PC-9 (cell line): ENCODE measurements at regions not wholly inside any gene's neighbourhood (a gene's known extent, or its start where the extent isn't known, plus 50 kb on each side); places are given as distances from the start of the nearest gene placed in this dataset.
"Not testable (repeated sequence)": the region's sequence is repeated elsewhere in the genome, so short reads cannot be mapped to it uniquely, and the experiment has no call there.

ENCODE experiments used
- BruUV-seq: library from RNA; stranded (reverse); fragments of 400-500 nt; replicated peaks from 2 replicates; lab custom pipeline; 2021; lab: Mats Ljungman, UMichigan
- CTCF ChIA-PET: fragments of 300-600 bp; sonication (Branson Sonifier 250); formaldehyde crosslinking; loops from one replicate; lab custom pipeline; 2022; ENCODE audit warnings: antibody characterized with exemption; lab: Charles Lee
- POLR2A ChIA-PET: fragments of 300-600 bp; sonication (Branson Sonifier 250); formaldehyde crosslinking; loops from one replicate; lab custom pipeline; 2022; ENCODE audit warnings: antibody characterized with exemption; ENCODE audit not compliant: unreplicated experiment; lab: Charles Lee
- DNase-seq, 2 experiments: peaks; one replicate each; pipeline versions ENCODE4 v3.0.0 to v3.0.0-alpha.2; 2015 to 2022; ENCODE audit warnings: mixed read lengths in 1 of 2
- H2AFZ ChIP-seq: fragments of 200-600 bp; sonication (generic); 2 replicates; pipeline ENCODE4 v1.8.1; 2017; ENCODE audit warnings: antibody characterized with exemption
- H3F3A ChIP-seq: fragments of 200-600 bp; sonication (generic); 2 replicates; pipeline ENCODE4 v1.8.1; 2017; ENCODE audit warnings: antibody characterized with exemption, mild to moderate bottlenecking, low read depth; ENCODE audit not compliant: insufficient read depth
- H3K27ac ChIP-seq: fragments of 200-600 bp; sonication (generic); 2 replicates; pipeline ENCODE4 v1.6.1; 2016; ENCODE audit warnings: mixed run types
- H3K27me3 ChIP-seq: fragments of 200-600 bp; sonication (generic); 2 replicates; pipeline ENCODE4 v1.6.1; 2016; ENCODE audit warnings: low read depth, mixed run types; ENCODE audit not compliant: insufficient read depth
- H3K36me3 ChIP-seq: fragments of 200-600 bp; sonication (generic); 2 replicates; pipeline ENCODE4 v1.6.1; 2016; ENCODE audit warnings: low read depth, mixed run types
- H3K4me1 ChIP-seq: fragments of 200-600 bp; sonication (generic); replicated peaks from 2 replicates; pipeline ENCODE4 v1.6.1; 2016; ENCODE audit warnings: mixed run types; ENCODE audit not compliant: insufficient read depth
- H3K4me2 ChIP-seq: fragments of 200-600 bp; sonication (generic); 2 replicates; pipeline ENCODE4 v1.6.1; 2017; ENCODE audit warnings: mixed run types
- H3K4me3 ChIP-seq: fragments of 200-600 bp; sonication (generic); 2 replicates; pipeline ENCODE4 v1.6.1; 2016; ENCODE audit warnings: mixed run types
- H3K79me2 ChIP-seq: fragments of 200-600 bp; sonication (generic); 2 replicates; pipeline ENCODE4 v1.6.1; 2017; ENCODE audit warnings: low read depth, mixed run types
- H3K9me2 ChIP-seq: fragments of 200-600 bp; sonication (generic); 2 replicates; pipeline ENCODE4 v1.8.1; 2017; ENCODE audit warnings: mild to moderate bottlenecking; ENCODE audit not compliant: insufficient read depth
- H3K9me3 ChIP-seq: fragments of 200-600 bp; sonication (generic); 2 replicates; pipeline ENCODE4 v1.8.1; 2016; ENCODE audit warnings: low read depth; ENCODE audit not compliant: insufficient read depth
- H4K20me1 ChIP-seq: fragments of 200-600 bp; sonication (generic); 2 replicates; pipeline ENCODE4 v1.8.1; 2017; ENCODE audit not compliant: insufficient read depth
- EZH2 ChIP-seq: fragments of 200-600 bp; sonication (generic); IDR thresholded peaks from 2 replicates; pipeline ENCODE4 v1.8.0; 2017; ENCODE audit warnings: antibody characterized with exemption, low read depth
- intact Hi-C: fragments of 100-400 bp; cut with micrococcal nuclease; formaldehyde crosslinking; loops from one replicate; pipeline ENCODE4 v1.10.0; 2022; ENCODE audit not compliant: unreplicated experiment
- TF ChIP-seq, protein P1 (sequence below): fragments of 200-600 bp; sonication (generic); conservative IDR thresholded peaks from 2 replicates; pipeline ENCODE4 v1.6.1; 2017; ENCODE audit warnings: mixed run types, antibody characterized with exemption, mild to moderate bottlenecking, moderate library complexity

DNA sequence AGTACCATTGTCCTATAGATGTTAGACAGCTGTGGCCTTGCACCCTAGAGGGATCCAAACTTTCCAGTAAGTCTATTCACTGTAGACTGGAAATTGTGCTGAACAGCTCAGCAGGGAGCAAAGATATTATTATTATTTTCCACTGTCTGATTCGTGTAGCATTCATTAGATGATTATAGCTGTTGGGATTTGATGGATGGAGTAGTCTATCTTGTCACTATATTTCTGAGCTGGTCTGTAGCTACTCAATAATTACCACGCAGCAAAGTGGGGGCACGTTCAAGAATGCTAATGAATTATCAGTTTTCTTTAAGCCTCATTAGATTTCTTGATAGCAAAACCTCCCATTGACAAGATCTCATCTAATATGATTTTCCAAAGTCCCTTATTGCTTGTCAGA lies 113.2 kb downstream of the RTP4 start:
- BruUV-seq, result no TSS peak
- intact Hi-C loops, result no loop called here
- no peak for DNase-seq
- Histone ChIP-seq H3K9me3 (0 out of 2 replicates have a peak, but pooled peaks cover 3% of the 10 kb centered on the region), H3K79me2 (no peaks in the 10 kb centered on the region), H3K4me1 (no peaks in the 10 kb centered on the region), H3K27ac (no peak overlapping the region), H2AFZ (no peak overlapping the region), H3F3A (no peaks in the 10 kb centered on the region), H3K9me2 (no peaks in the 10 kb centered on the region), H3K36me3 (no peaks in the 10 kb centered on the region), H4K20me1 (no peaks in the 10 kb centered on the region), H3K27me3 (peaks cover 25% of the 10 kb centered on the region), H3K4me2 (no peak overlapping the region), H3K4me3 (no peak overlapping the region)
- TF ChIP-seq EZH2, result no peak
- TF ChIP-seq, protein P1, sequence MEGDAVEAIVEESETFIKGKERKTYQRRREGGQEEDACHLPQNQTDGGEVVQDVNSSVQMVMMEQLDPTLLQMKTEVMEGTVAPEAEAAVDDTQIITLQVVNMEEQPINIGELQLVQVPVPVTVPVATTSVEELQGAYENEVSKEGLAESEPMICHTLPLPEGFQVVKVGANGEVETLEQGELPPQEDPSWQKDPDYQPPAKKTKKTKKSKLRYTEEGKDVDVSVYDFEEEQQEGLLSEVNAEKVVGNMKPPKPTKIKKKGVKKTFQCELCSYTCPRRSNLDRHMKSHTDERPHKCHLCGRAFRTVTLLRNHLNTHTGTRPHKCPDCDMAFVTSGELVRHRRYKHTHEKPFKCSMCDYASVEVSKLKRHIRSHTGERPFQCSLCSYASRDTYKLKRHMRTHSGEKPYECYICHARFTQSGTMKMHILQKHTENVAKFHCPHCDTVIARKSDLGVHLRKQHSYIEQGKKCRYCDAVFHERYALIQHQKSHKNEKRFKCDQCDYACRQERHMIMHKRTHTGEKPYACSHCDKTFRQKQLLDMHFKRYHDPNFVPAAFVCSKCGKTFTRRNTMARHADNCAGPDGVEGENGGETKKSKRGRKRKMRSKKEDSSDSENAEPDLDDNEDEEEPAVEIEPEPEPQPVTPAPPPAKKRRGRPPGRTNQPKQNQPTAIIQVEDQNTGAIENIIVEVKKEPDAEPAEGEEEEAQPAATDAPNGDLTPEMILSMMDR, result no peak
- ChIA-PET CTCF (no interaction called here), POLR2A (no interaction called here)

DNA sequence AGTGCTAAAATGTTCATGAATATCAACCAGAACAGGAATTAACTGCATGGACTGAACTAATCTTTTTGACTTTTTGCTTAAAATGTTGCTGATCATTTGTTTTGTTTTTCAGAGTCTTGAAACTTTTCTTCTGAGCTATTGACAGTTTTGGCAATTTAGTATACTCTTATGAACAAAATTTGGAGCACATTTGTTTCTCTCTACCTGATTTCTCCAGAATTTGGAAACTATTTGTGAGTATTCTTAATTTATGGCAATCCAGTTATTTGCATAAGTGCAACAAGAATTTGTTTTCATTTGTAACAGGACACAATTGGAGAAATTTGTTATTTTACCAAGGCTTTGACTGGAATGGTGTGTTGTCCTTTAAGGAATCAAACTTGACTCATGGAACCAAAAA lies 107.4 kb downstream of the RTP4 start:
- H3K4me1 ChIP-seq, H4K20me1 ChIP-seq, H3K4me3 ChIP-seq, BruUV-seq, CTCF ChIA-PET, intact Hi-C loops, POLR2A ChIA-PET, H3K27ac ChIP-seq, H3K79me2 ChIP-seq, H3K27me3 ChIP-seq, H3K4me2 ChIP-seq, DNase-seq, H3K36me3 ChIP-seq, H2AFZ ChIP-seq, H3F3A ChIP-seq, H3K9me2 ChIP-seq: not testable (repeated sequence)
- peaks cover 22% of the 10 kb centered on the region; the same call in 1 of the 2 replicates for H3K9me3 ChIP-seq

DNA sequence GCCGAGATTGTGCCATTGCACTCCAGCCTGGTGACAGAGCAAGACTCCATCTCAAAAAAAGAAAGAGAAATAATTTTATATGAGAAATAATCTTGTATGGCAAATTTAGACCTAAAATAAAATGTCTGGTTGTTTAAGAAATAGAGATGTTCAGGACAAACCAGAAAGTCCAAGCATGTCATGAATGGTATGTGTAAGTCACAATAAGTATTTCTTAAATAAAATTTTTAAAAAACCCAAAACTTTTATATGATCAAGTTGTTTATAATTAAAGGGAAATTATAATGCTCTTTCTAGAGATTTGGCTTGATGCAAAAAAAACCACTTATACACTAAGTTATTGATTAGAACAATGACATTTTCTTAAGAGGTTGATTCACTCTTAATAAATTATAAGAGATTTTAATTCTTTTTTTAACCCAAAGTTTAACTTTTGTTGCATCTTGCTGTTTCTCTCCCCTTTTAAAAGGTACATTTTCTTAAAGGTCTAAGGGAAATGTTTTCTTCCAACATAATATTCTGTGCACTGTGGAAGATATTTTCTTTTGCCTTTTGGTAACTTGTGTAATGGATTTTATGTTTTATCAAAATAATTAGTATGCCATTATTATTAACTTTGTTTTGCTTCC lies 105.7 kb downstream of the RTP4 start:
- H3K9me3 ChIP-seq, result peaks cover 22% of the 10 kb centered on the region; the same call in 1 of the 2 replicates
- H3K4me2 ChIP-seq, result no peak overlapping the region
- no peaks in the 10 kb centered on the region for H3K9me2 ChIP-seq
- intact Hi-C loops, result no loop called here
- no peak overlapping the region for H3K4me3 ChIP-seq
- H3K27me3 ChIP-seq, result peaks cover 3% of the 10 kb centered on the region; the same call in 1 of the 2 replicates
- ChIA-PET CTCF (no interaction called here), POLR2A (no interaction called here)
- H3K4me1 ChIP-seq, result no peaks in the 10 kb centered on the region
- H2AFZ ChIP-seq, result no peak overlapping the region
- no peak for DNase-seq
- no peaks in the 10 kb centered on the region for H4K20me1 ChIP-seq
- no peak overlapping the region for H3K27ac ChIP-seq
- BruUV-seq, result no TSS peak
- no peaks in the 10 kb centered on the region for H3K79me2 ChIP-seq
- H3K36me3 ChIP-seq, result no peaks in the 10 kb centered on the region
- TF ChIP-seq EZH2, result no peak
- TF ChIP-seq, protein P1, result no peak
- no peaks in the 10 kb centered on the region for H3F3A ChIP-seq

DNA sequence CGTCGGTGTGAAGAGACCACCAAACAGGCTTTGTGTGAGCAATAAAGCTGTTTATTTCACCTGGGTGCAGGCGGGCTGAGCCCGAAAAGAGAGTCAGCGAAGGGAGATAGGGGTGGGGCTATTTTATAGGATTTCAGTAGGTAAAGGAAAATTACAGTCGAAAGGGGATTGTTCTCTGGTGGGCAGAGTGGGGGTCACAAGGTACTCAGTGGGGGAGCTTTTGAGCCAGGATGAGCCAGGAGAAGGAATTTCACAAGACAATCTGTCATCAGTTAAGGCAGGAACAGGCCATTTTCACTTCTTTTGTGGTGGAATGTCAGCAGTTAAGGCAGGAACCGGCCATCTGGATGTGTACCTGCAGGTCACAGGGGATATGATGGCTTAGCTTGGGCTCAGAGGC lies 98.1 kb downstream of the RTP4 start:
- H3K4me3 ChIP-seq, intact Hi-C loops, H4K20me1 ChIP-seq, H3F3A ChIP-seq, H3K9me3 ChIP-seq, H3K79me2 ChIP-seq, DNase-seq, CTCF ChIA-PET, BruUV-seq, H3K36me3 ChIP-seq, H3K27ac ChIP-seq, H2AFZ ChIP-seq, H3K4me2 ChIP-seq, H3K9me2 ChIP-seq, H3K4me1 ChIP-seq: not testable (repeated sequence)
- POLR2A ChIA-PET, result interaction anchor here (0.6 kb wide), 1 partner anchor 65 kb away, joined by 5 read pairs; no protein-coding TSS in a partner anchor
- peaks cover 11% of the 10 kb centered on the region; the same call in 1 of the 2 replicates for H3K27me3 ChIP-seq
